ENCODE measurements at regions not wholly inside any gene's neighbourhood (a gene's known extent, or its start where the extent isn't known, plus 50 kb on each side); places are given as distances from the start of the nearest gene placed in this dataset.

- no peak overlapping the region for H3K27ac Mint-ChIP-seq
- Histone ChIP-seq H3K27ac (ENCODE audit: low read depth, low read length) (no peak overlapping the region), H3K4me3 (ENCODE audit: low read length in 2 of 2) (no peak overlapping the region), H3K4me1 (ENCODE audit: insufficient read depth, low read length) (no peaks in the 10 kb centered on the region), H3K27me3 (ENCODE audit: insufficient read depth, low read length) (no peaks in the 10 kb centered on the region), H3K9me3 (ENCODE audit: control insufficient read depth in 1 of 2, low read length in 2 of 2) (no peaks in the 10 kb centered on the region), H3K36me3 (ENCODE audit: insufficient read depth, low read length) (no peaks in the 10 kb centered on the region)
- no peaks in the 10 kb centered on the region for H3K36me3 Mint-ChIP-seq
- CTCF ChIA-PET (ENCODE audit: partially characterized antibody), result no interaction called here
- POLR2A ChIA-PET (ENCODE audit: partially characterized antibody), result no interaction called here
- H3K9me3 Mint-ChIP-seq, result peaks cover 0 to 5% (median under 1%) of the 10 kb centered on the region in 8 donors
- no peaks in the 10 kb centered on the region for H3K4me1 Mint-ChIP-seq
- no peak overlapping the region for H3K4me3 Mint-ChIP-seq
- intact Hi-C loops (cut with micrococcal nuclease), result no loop called here
- DNase-seq, result no peak
- peaks cover 1 to 6% of the 10 kb centered on the region in 2 donors for H3K27me3 Mint-ChIP-seq
Observed at GRCh38 chr10:61548364-61548763, 95.2 kb upstream of the TMEM26 start.

- no peak overlapping the region for H3K27ac Mint-ChIP-seq
- DNase-seq, result no peak
- CTCF ChIA-PET (ENCODE audit: partially characterized antibody), result no interaction called here
Observed at GRCh38 chr10:61547297-61547696, 94.1 kb upstream of the TMEM26 start.

GRCh38 chr10:61545170-61545569 is 92.0 kb upstream of the TMEM26 start:
- H3K36me3 ChIP-seq (ENCODE audit: insufficient read depth, low read length), result no peaks in the 10 kb centered on the region
- Mint-ChIP-seq H3K4me1 (no peaks in the 10 kb centered on the region), H3K27me3 (peaks cover 1 to 6% of the 10 kb centered on the region in 2 donors), H3K36me3 (no peaks in the 10 kb centered on the region), H3K4me3 (no peak overlapping the region), H3K9me3 (peaks cover 0 to 4% (median under 1%) of the 10 kb centered on the region in 8 donors), H3K27ac (no peak overlapping the region)
- ChIA-PET CTCF (ENCODE audit: partially characterized antibody) (no interaction called here), POLR2A (ENCODE audit: partially characterized antibody) (no interaction called here)
- no peaks in the 10 kb centered on the region for H3K4me1 ChIP-seq (ENCODE audit: insufficient read depth, low read length)
- no peaks in the 10 kb centered on the region for H3K27me3 ChIP-seq (ENCODE audit: insufficient read depth, low read length)
- H3K9me3 ChIP-seq (ENCODE audit: control insufficient read depth in 1 of 2, low read length in 2 of 2), result no peaks in the 10 kb centered on the region
- H3K4me3 ChIP-seq (ENCODE audit: low read length in 2 of 2), result no peak overlapping the region
- DNase-seq, result no peak
- no peak overlapping the region for H3K27ac ChIP-seq (ENCODE audit: low read depth, low read length)
- intact Hi-C loops (cut with micrococcal nuclease), result no loop called here

More at GRCh38 chr10:61547297-61547696, 94.1 kb upstream of the TMEM26 start:
- peaks cover 1 to 6% of the 10 kb centered on the region in 2 donors for H3K27me3 Mint-ChIP-seq
- no peaks in the 10 kb centered on the region for H3K27me3 ChIP-seq (ENCODE audit: insufficient read depth, low read length)
- H3K4me3 ChIP-seq (ENCODE audit: low read length in 2 of 2), result no peak overlapping the region
- H3K4me1 ChIP-seq (ENCODE audit: insufficient read depth, low read length), result no peaks in the 10 kb centered on the region
- no peaks in the 10 kb centered on the region for H3K9me3 ChIP-seq (ENCODE audit: control insufficient read depth in 1 of 2, low read length in 2 of 2)
- no peak overlapping the region for H3K27ac ChIP-seq (ENCODE audit: low read depth, low read length)
- H3K9me3 Mint-ChIP-seq, result peaks cover 0 to 5% (median 1%) of the 10 kb centered on the region in 8 donors
- H3K4me3 Mint-ChIP-seq, result no peak overlapping the region
- no peaks in the 10 kb centered on the region for H3K36me3 Mint-ChIP-seq
- H3K36me3 ChIP-seq (ENCODE audit: insufficient read depth, low read length), result no peaks in the 10 kb centered on the region
- intact Hi-C loops (cut with micrococcal nuclease), result no loop called here
- POLR2A ChIA-PET (ENCODE audit: partially characterized antibody), result no interaction called here
- H3K4me1 Mint-ChIP-seq, result no peaks in the 10 kb centered on the region

- intact Hi-C loops (cut with micrococcal nuclease), result no loop called here
Observed at GRCh38 chr10:61543831-61544230, 90.7 kb upstream of the TMEM26 start.

GRCh38 chr10:61542596-61542995 is 89.4 kb upstream of the TMEM26 start:
- Histone ChIP-seq H3K4me3 (ENCODE audit: low read length in 2 of 2) (no peak overlapping the region), H3K9me3 (ENCODE audit: control insufficient read depth in 1 of 2, low read length in 2 of 2) (no peaks in the 10 kb centered on the region), H3K27ac (ENCODE audit: low read depth, low read length) (no peak overlapping the region), H3K4me1 (ENCODE audit: insufficient read depth, low read length) (no peaks in the 10 kb centered on the region), H3K36me3 (ENCODE audit: insufficient read depth, low read length) (no peaks in the 10 kb centered on the region), H3K27me3 (ENCODE audit: insufficient read depth, low read length) (no peaks in the 10 kb centered on the region)
- H3K9me3 Mint-ChIP-seq, result peaks cover 0 to 4% (median under 1%) of the 10 kb centered on the region in 8 donors
- ChIA-PET CTCF (ENCODE audit: partially characterized antibody) (no interaction called here), POLR2A (ENCODE audit: partially characterized antibody) (no interaction called here)
- H3K4me3 Mint-ChIP-seq, result no peak overlapping the region
- no peak overlapping the region for H3K27ac Mint-ChIP-seq
- intact Hi-C loops (cut with micrococcal nuclease), result no loop called here
- peaks cover 2 to 6% of the 10 kb centered on the region in 2 donors for H3K27me3 Mint-ChIP-seq
- no peaks in the 10 kb centered on the region for H3K4me1 Mint-ChIP-seq
- no peak for DNase-seq
- no peaks in the 10 kb centered on the region for H3K36me3 Mint-ChIP-seq

More at GRCh38 chr10:61543831-61544230, 90.7 kb upstream of the TMEM26 start:
- ChIA-PET POLR2A (ENCODE audit: partially characterized antibody) (no interaction called here), CTCF (ENCODE audit: partially characterized antibody) (no interaction called here)
- Histone ChIP-seq H3K4me1 (ENCODE audit: insufficient read depth, low read length) (no peaks in the 10 kb centered on the region), H3K27ac (ENCODE audit: low read depth, low read length) (no peak overlapping the region), H3K4me3 (ENCODE audit: low read length in 2 of 2) (no peak overlapping the region), H3K27me3 (ENCODE audit: insufficient read depth, low read length) (no peaks in the 10 kb centered on the region), H3K9me3 (ENCODE audit: control insufficient read depth in 1 of 2, low read length in 2 of 2) (no peaks in the 10 kb centered on the region), H3K36me3 (ENCODE audit: insufficient read depth, low read length) (no peaks in the 10 kb centered on the region)
- H3K27me3 Mint-ChIP-seq, result peaks cover 3 to 6% of the 10 kb centered on the region in 2 donors
- H3K27ac Mint-ChIP-seq, result no peak overlapping the region
- H3K36me3 Mint-ChIP-seq, result no peaks in the 10 kb centered on the region
- H3K4me1 Mint-ChIP-seq, result no peaks in the 10 kb centered on the region
- DNase-seq, result no peak
- peak overlapping the region in 1 of 8 donors; percentile 2 for H3K4me3 Mint-ChIP-seq
- H3K9me3 Mint-ChIP-seq, result peaks cover 0 to 4% (median under 1%) of the 10 kb centered on the region in 8 donors

GRCh38 chr10:61541960-61542359 is 88.8 kb upstream of the TMEM26 start:
- intact Hi-C loops (cut with micrococcal nuclease), result no loop called here
- ChIA-PET CTCF (ENCODE audit: partially characterized antibody) (no interaction called here), POLR2A (ENCODE audit: partially characterized antibody) (no interaction called here)
- no peak for DNase-seq
- Mint-ChIP-seq H3K9me3 (peaks cover 0 to 4% (median under 1%) of the 10 kb centered on the region in 8 donors), H3K36me3 (no peaks in the 10 kb centered on the region), H3K27me3 (peaks cover 2 to 6% of the 10 kb centered on the region in 2 donors), H3K4me1 (no peaks in the 10 kb centered on the region), H3K27ac (no peak overlapping the region), H3K4me3 (no peak overlapping the region)
- no peak overlapping the region for H3K27ac ChIP-seq (ENCODE audit: low read depth, low read length)
- no peaks in the 10 kb centered on the region for H3K36me3 ChIP-seq (ENCODE audit: insufficient read depth, low read length)
- no peaks in the 10 kb centered on the region for H3K9me3 ChIP-seq (ENCODE audit: control insufficient read depth in 1 of 2, low read length in 2 of 2)
- no peaks in the 10 kb centered on the region for H3K4me1 ChIP-seq (ENCODE audit: insufficient read depth, low read length)
- H3K4me3 ChIP-seq (ENCODE audit: low read length in 2 of 2), result no peak overlapping the region
- no peaks in the 10 kb centered on the region for H3K27me3 ChIP-seq (ENCODE audit: insufficient read depth, low read length)

- no peak overlapping the region for H3K27ac Mint-ChIP-seq
- DNase-seq, result no peak
- Histone ChIP-seq H3K36me3 (ENCODE audit: insufficient read depth, low read length) (no peaks in the 10 kb centered on the region), H3K9me3 (ENCODE audit: control insufficient read depth in 1 of 2, low read length in 2 of 2) (no peaks in the 10 kb centered on the region), H3K27me3 (ENCODE audit: insufficient read depth, low read length) (no peaks in the 10 kb centered on the region), H3K4me1 (ENCODE audit: insufficient read depth, low read length) (no peaks in the 10 kb centered on the region), H3K27ac (ENCODE audit: low read depth, low read length) (no peak overlapping the region), H3K4me3 (ENCODE audit: low read length in 2 of 2) (no peak overlapping the region)
- no peak overlapping the region for H3K4me3 Mint-ChIP-seq
- CTCF ChIA-PET (ENCODE audit: partially characterized antibody), result no interaction called here
- H3K36me3 Mint-ChIP-seq, result no peaks in the 10 kb centered on the region
- peaks cover 2 to 4% of the 10 kb centered on the region in 2 donors for H3K27me3 Mint-ChIP-seq
- H3K9me3 Mint-ChIP-seq, result peaks cover 0 to 2% (median 0%) of the 10 kb centered on the region in 8 donors
- intact Hi-C loops (cut with micrococcal nuclease), result no loop called here
- POLR2A ChIA-PET (ENCODE audit: partially characterized antibody), result no interaction called here
- H3K4me1 Mint-ChIP-seq, result no peaks in the 10 kb centered on the region
Observed at GRCh38 chr10:61539876-61540275, 86.7 kb upstream of the TMEM26 start.

- ChIA-PET CTCF (ENCODE audit: partially characterized antibody) (no interaction called here), POLR2A (ENCODE audit: partially characterized antibody) (no interaction called here)
- no peak for DNase-seq
- H3K36me3 ChIP-seq (ENCODE audit: insufficient read depth, low read length), result no peaks in the 10 kb centered on the region
- H3K4me1 Mint-ChIP-seq, result no peaks in the 10 kb centered on the region
- H3K9me3 ChIP-seq (ENCODE audit: control insufficient read depth in 1 of 2, low read length in 2 of 2), result no peaks in the 10 kb centered on the region
- no peaks in the 10 kb centered on the region for H3K27me3 ChIP-seq (ENCODE audit: insufficient read depth, low read length)
- intact Hi-C loops (cut with micrococcal nuclease), result no loop called here
- H3K27me3 Mint-ChIP-seq, result peaks cover 2 to 5% of the 10 kb centered on the region in 2 donors
- H3K4me3 ChIP-seq (ENCODE audit: low read length in 2 of 2), result no peak overlapping the region
- no peak overlapping the region for H3K4me3 Mint-ChIP-seq
- no peaks in the 10 kb centered on the region for H3K36me3 Mint-ChIP-seq
- H3K9me3 Mint-ChIP-seq, result peaks cover 0 to 3% (median 0%) of the 10 kb centered on the region in 8 donors
- no peak overlapping the region for H3K27ac Mint-ChIP-seq
- H3K27ac ChIP-seq (ENCODE audit: low read depth, low read length), result no peak overlapping the region
- H3K4me1 ChIP-seq (ENCODE audit: insufficient read depth, low read length), result no peaks in the 10 kb centered on the region
Observed at GRCh38 chr10:61529208-61529607, 76.0 kb upstream of the TMEM26 start.
